NCI-H1694 treated with DMSO at 0.1 percent for 48 hours (cell line): ENCODE measurements at regions not wholly inside any gene's neighbourhood (a gene's known extent, or its start where the extent isn't known, plus 50 kb on each side); places are given as distances from the start of the nearest gene placed in this dataset.

Experiments
- DNase-seq: peaks from one replicate; lab custom pipeline; 2025; lab: John Stamatoyannopoulos, UW

GRCh38 chr3:10763817-10764258, 52.2 kb upstream of the SLC6A11 start:
- no peak for DNase-seq

GRCh38 chr3:10764259-10765051, 51.6 kb upstream of the SLC6A11 start:
- DNase-seq, result no peak

- no peak for DNase-seq
Measured at GRCh38 chr3:10766049-10766705, 49.9 kb upstream of the SLC6A11 start.
